Neural cell (in vitro differentiated cells): ENCODE measurements at regions not wholly inside any gene's neighbourhood (a gene's known extent, or its start where the extent isn't known, plus 50 kb on each side); places are given as distances from the start of the nearest gene placed in this dataset.

ENCODE experiments used
- EP300 ChIP-seq: fragments of 450-650 bp; conservative IDR thresholded peaks from 2 replicates; pipeline ENCODE4 v1.6.1; 2014; ENCODE audit warnings: antibody characterized with exemption, mild to moderate bottlenecking, moderate library complexity; ENCODE audit not compliant: poor library complexity, severe bottlenecking
- EZH2 ChIP-seq: fragments of 200-600, 300-800 bp; shearing (Covaris generic), sonication (generic); IDR thresholded peaks from 2 replicates; pipeline ENCODE4 v1.6.1; 2014; ENCODE audit warnings: antibody characterized with exemption, low read length, borderline replicate concordance, mild to moderate bottlenecking; ENCODE audit not compliant: insufficient read depth, poor library complexity, severe bottlenecking
- POLR2AphosphoS5 ChIP-seq: IDR thresholded peaks from 2 replicates; pipeline ENCODE4 v1.6.1; 2012
- SMC3 ChIP-seq: fragments of 450-650 bp; conservative IDR thresholded peaks from 2 replicates; pipeline ENCODE4 v1.6.1; 2014; ENCODE audit warnings: antibody characterized with exemption, mild to moderate bottlenecking, moderate library complexity; ENCODE audit not compliant: poor library complexity
- TAF1 ChIP-seq: IDR thresholded peaks from 2 replicates; pipeline ENCODE4 v1.6.1; 2012; ENCODE audit warnings: low read depth
- TF ChIP-seq, protein P1 (sequence below): fragments of 450-650 bp; IDR thresholded peaks from 2 replicates; pipeline ENCODE4 v1.5.1; 2014; ENCODE audit warnings: antibody characterized with exemption, mild to moderate bottlenecking, moderate library complexity; ENCODE audit not compliant: poor library complexity, severe bottlenecking
- TF ChIP-seq, protein P2 (sequence below): IDR thresholded peaks from 2 replicates; pipeline ENCODE4 v1.6.1; 2012; ENCODE audit warnings: borderline replicate concordance

DNA sequence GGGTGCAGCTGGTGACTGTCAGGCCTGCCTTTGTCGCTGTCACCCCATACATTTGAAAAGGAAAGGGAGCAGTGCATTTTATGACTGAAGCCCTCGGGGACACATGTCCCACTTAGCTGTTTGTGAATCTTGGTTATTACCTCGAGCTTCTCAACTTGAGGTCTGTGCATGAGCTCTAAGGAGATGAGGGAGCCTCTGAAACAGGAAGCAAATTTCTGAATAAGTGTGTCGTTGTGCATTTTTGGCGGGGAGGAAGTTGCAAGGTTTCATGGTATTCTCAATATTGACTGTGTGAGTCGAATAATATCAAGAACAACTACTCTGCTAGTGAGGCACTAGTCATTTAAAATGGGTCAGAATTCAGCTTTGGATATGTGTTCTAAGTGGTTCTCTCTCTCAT lies 149.7 kb upstream of the PLET1 start:
- TF ChIP-seq POLR2AphosphoS5 (no peak), SMC3 (no peak), TAF1 (no peak), EZH2 (no peak), EP300 (no peak)
- TF ChIP-seq, protein P1, sequence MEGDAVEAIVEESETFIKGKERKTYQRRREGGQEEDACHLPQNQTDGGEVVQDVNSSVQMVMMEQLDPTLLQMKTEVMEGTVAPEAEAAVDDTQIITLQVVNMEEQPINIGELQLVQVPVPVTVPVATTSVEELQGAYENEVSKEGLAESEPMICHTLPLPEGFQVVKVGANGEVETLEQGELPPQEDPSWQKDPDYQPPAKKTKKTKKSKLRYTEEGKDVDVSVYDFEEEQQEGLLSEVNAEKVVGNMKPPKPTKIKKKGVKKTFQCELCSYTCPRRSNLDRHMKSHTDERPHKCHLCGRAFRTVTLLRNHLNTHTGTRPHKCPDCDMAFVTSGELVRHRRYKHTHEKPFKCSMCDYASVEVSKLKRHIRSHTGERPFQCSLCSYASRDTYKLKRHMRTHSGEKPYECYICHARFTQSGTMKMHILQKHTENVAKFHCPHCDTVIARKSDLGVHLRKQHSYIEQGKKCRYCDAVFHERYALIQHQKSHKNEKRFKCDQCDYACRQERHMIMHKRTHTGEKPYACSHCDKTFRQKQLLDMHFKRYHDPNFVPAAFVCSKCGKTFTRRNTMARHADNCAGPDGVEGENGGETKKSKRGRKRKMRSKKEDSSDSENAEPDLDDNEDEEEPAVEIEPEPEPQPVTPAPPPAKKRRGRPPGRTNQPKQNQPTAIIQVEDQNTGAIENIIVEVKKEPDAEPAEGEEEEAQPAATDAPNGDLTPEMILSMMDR = no peak
- TF ChIP-seq, protein P2, sequence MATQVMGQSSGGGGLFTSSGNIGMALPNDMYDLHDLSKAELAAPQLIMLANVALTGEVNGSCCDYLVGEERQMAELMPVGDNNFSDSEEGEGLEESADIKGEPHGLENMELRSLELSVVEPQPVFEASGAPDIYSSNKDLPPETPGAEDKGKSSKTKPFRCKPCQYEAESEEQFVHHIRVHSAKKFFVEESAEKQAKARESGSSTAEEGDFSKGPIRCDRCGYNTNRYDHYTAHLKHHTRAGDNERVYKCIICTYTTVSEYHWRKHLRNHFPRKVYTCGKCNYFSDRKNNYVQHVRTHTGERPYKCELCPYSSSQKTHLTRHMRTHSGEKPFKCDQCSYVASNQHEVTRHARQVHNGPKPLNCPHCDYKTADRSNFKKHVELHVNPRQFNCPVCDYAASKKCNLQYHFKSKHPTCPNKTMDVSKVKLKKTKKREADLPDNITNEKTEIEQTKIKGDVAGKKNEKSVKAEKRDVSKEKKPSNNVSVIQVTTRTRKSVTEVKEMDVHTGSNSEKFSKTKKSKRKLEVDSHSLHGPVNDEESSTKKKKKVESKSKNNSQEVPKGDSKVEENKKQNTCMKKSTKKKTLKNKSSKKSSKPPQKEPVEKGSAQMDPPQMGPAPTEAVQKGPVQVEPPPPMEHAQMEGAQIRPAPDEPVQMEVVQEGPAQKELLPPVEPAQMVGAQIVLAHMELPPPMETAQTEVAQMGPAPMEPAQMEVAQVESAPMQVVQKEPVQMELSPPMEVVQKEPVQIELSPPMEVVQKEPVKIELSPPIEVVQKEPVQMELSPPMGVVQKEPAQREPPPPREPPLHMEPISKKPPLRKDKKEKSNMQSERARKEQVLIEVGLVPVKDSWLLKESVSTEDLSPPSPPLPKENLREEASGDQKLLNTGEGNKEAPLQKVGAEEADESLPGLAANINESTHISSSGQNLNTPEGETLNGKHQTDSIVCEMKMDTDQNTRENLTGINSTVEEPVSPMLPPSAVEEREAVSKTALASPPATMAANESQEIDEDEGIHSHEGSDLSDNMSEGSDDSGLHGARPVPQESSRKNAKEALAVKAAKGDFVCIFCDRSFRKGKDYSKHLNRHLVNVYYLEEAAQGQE = no peak
